ENCODE measurements at regions not wholly inside any gene's neighbourhood (a gene's known extent, or its start where the extent isn't known, plus 50 kb on each side); places are given as distances from the start of the nearest gene placed in this dataset.
"Not testable (repeated sequence)": the region's sequence is repeated elsewhere in the genome, so short reads cannot be mapped to it uniquely, and the experiment has no call there.

DNA sequence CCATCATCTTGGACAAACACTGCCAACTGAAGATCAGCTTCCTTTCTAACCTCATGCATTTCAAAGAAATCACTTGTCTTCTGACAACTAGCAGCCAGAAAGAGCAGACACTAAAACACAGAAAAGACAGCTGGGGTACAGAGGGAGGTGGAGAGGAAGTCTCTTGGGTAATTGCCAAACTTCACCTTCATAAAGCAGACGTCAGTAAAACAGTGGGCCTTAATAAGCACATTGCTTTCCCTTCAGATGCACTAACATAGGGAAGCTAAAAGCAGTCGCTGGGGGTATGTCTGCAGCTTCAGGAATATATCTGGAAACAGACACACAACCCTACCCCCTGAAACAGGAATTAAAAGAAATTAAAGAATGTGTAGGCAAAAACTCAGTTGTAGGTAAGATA is 252.2 kb upstream of the BPY2 start:
- TF ChIP-seq, protein P1, sequence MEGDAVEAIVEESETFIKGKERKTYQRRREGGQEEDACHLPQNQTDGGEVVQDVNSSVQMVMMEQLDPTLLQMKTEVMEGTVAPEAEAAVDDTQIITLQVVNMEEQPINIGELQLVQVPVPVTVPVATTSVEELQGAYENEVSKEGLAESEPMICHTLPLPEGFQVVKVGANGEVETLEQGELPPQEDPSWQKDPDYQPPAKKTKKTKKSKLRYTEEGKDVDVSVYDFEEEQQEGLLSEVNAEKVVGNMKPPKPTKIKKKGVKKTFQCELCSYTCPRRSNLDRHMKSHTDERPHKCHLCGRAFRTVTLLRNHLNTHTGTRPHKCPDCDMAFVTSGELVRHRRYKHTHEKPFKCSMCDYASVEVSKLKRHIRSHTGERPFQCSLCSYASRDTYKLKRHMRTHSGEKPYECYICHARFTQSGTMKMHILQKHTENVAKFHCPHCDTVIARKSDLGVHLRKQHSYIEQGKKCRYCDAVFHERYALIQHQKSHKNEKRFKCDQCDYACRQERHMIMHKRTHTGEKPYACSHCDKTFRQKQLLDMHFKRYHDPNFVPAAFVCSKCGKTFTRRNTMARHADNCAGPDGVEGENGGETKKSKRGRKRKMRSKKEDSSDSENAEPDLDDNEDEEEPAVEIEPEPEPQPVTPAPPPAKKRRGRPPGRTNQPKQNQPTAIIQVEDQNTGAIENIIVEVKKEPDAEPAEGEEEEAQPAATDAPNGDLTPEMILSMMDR (IDR thresholded peaks at IDR 0.05; ENCODE audit: low read length), result not testable (repeated sequence)
- TF ChIP-seq EZH2 (IDR thresholded peaks at IDR 0.05; ENCODE audit: borderline replicate concordance, low read length), result not testable (repeated sequence)
